ENCODE measurements at regions not wholly inside any gene's neighbourhood (a gene's known extent, or its start where the extent isn't known, plus 50 kb on each side); places are given as distances from the start of the nearest gene placed in this dataset.

GRCh38 chrX:7244405-7244804 lies 96.5 kb upstream of the PUDP start:
- no peak for TF ChIP-seq CTCF (IDR thresholded peaks at IDR 0.05; ENCODE audit: low read length)
- TF ChIP-seq EZH2 (IDR thresholded peaks at IDR 0.05; ENCODE audit: borderline replicate concordance, low read length) = no peak
